Peyer's patch (tissue), 4 donors: ENCODE measurements at regions not wholly inside any gene's neighbourhood (a gene's known extent, or its start where the extent isn't known, plus 50 kb on each side); places are given as distances from the start of the nearest gene placed in this dataset.

Experiments
- DNase-seq, 3 donors: peaks; one replicate each; pipeline ENCODE4 v3.0.0-alpha.2; 2017 to 2019
- H3K27ac ChIP-seq, 4 donors: fragments of 200-600 bp; sonication (generic); one replicate each; pipeline ENCODE4 v1.5.1; 2016 to 2019
- H3K27me3 ChIP-seq, 2 donors: fragments of 200-600 bp; sonication (generic); one replicate each; pipeline ENCODE4 v1.5.1; 2019
- H3K36me3 ChIP-seq, 3 donors: fragments of 200-600 bp; sonication (generic); one replicate each; pipeline ENCODE4 v1.5.1; 2016 to 2019
- H3K4me1 ChIP-seq, 4 donors: fragments of 200-600 bp; sonication (generic); one replicate each; pipeline ENCODE4 v1.5.1; 2016 to 2019
- H3K4me3 ChIP-seq, 4 donors: fragments of 200-600 bp; sonication (generic); 1 replicate in 3 of 4; 2 replicates in 1 of 4; pipeline ENCODE4 v1.5.1; 2016 to 2019; ENCODE audit warnings: mild to moderate bottlenecking in 1 of 4
- H3K9me3 ChIP-seq, 4 donors: fragments of 200-600 bp; sonication (generic); one replicate each; pipeline ENCODE4 v1.5.1; 2016 to 2019; ENCODE audit warnings: mild to moderate bottlenecking in 1 of 4
- POLR2A ChIP-seq, 2 donors: fragments of 450-650 bp; IDR thresholded peaks; one replicate each; pipeline ENCODE4 v1.5.1; 2017; ENCODE audit warnings: antibody characterized with exemption in 2 of 2, mild to moderate bottlenecking in 2 of 2, moderate library complexity in 2 of 2
- TF ChIP-seq, protein P1 (sequence below), 6 experiments: fragments of 450-650 bp in 4 of 6; fragments of 200-600 bp in 2 of 6; sonication (generic) in 1 of 6; IDR thresholded peaks; one replicate each; pipeline ENCODE4 v1.5.1; 2017 to 2019; ENCODE audit warnings: antibody characterized with exemption in 6 of 6, mild to moderate bottlenecking in 3 of 6, moderate library complexity in 1 of 6

DNA sequence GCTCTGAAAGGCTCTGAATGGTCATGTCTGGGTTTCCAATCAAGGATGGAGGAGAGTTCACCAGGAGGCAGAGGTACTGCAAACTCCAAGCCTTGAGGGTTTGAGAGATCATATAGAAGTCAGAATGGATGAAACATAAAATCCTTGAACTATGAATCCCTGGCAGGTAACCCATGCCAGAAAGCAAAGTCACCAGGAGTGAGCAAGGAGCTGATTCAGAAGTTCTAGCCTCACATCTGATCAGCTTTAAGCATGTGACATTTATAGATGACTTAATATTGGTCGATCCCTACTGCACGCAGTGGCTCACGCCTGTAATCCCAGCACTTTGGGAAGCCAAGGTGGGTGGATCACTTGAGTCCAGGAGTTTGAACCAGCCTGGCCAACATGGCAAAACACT, 126.1 kb upstream of the MED13L start:
- Histone ChIP-seq H3K4me3 (no peak overlapping the region), H3K4me1 (no peaks in the 10 kb centered on the region), H3K27me3 (no peaks in the 10 kb centered on the region), H3K27ac (no peak overlapping the region), H3K36me3 (no peaks in the 10 kb centered on the region), H3K9me3 (no peaks in the 10 kb centered on the region)
- DNase-seq: no peak
- no peak for TF ChIP-seq POLR2A (IDR thresholded peaks at IDR 0.05)
- TF ChIP-seq, protein P1, sequence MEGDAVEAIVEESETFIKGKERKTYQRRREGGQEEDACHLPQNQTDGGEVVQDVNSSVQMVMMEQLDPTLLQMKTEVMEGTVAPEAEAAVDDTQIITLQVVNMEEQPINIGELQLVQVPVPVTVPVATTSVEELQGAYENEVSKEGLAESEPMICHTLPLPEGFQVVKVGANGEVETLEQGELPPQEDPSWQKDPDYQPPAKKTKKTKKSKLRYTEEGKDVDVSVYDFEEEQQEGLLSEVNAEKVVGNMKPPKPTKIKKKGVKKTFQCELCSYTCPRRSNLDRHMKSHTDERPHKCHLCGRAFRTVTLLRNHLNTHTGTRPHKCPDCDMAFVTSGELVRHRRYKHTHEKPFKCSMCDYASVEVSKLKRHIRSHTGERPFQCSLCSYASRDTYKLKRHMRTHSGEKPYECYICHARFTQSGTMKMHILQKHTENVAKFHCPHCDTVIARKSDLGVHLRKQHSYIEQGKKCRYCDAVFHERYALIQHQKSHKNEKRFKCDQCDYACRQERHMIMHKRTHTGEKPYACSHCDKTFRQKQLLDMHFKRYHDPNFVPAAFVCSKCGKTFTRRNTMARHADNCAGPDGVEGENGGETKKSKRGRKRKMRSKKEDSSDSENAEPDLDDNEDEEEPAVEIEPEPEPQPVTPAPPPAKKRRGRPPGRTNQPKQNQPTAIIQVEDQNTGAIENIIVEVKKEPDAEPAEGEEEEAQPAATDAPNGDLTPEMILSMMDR (IDR thresholded peaks at IDR 0.05): no peak

DNA sequence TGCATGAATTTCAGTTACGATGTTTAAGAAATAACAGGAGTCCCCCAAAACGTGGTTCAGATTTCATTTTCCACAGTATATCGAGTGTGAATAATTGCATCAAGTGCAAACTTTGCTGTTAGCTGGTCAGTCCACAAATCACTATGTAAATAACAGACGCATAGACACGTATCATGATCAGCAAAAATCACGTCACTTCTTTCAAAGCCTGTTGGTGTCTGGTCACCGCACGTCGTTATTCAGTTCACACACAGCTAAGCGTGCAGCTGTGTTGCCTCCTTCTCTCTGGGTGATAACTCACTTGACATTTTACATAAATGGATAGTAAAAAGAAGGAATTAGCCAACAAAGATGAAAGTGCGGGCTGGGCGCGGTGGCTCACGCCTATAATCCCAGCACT, 126.8 kb upstream of the MED13L start:
- TF ChIP-seq, protein P1 (IDR thresholded peaks at IDR 0.05): no peak
- TF ChIP-seq POLR2A (IDR thresholded peaks at IDR 0.05): no peak
- no peaks in the 10 kb centered on the region for H3K4me1 ChIP-seq
- H3K36me3 ChIP-seq: no peaks in the 10 kb centered on the region
- no peaks in the 10 kb centered on the region for H3K27me3 ChIP-seq
- no peaks in the 10 kb centered on the region for H3K9me3 ChIP-seq
- H3K4me3 ChIP-seq: no peak overlapping the region
- no peak for DNase-seq
- H3K27ac ChIP-seq: no peak overlapping the region

DNA sequence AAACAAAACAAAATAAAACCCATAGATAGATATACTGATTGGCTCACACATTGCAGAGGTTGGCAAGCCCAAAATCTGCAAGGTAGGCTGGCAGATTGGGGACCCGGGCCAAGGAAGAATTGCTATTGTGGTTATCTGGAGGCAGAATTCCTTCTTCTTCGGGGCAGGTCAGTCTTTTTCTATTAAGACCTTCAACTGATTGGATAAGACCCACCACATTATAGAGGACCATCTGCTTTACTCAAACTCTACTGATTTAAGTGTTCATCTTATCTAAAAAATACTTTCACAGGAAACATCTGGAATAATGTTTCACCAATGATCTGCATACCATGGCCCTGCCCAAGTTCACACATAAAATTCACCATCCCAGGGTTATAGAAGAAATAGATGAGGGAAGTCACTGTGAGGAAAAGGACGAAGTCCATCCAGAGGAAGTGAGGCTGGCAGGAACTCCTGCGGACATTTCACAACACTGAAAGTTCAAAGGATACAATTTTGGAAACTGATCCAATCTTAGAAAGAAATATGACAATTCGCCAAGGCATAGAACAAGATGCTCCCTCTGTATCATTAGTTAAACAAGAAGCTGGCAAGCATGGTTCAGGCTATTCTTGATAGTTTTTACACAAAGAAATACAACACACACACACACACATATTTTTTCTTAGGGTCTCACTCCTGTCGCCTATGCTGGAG, 127.6 kb upstream of the MED13L start:
- Histone ChIP-seq H3K27ac (no peak overlapping the region), H3K27me3 (no peaks in the 10 kb centered on the region), H3K9me3 (no peaks in the 10 kb centered on the region), H3K4me3 (no peak overlapping the region), H3K36me3 (no peaks in the 10 kb centered on the region), H3K4me1 (no peaks in the 10 kb centered on the region)
- no peak for DNase-seq
- TF ChIP-seq, protein P1 (IDR thresholded peaks at IDR 0.05): no peak
- TF ChIP-seq POLR2A (IDR thresholded peaks at IDR 0.05): no peak

DNA sequence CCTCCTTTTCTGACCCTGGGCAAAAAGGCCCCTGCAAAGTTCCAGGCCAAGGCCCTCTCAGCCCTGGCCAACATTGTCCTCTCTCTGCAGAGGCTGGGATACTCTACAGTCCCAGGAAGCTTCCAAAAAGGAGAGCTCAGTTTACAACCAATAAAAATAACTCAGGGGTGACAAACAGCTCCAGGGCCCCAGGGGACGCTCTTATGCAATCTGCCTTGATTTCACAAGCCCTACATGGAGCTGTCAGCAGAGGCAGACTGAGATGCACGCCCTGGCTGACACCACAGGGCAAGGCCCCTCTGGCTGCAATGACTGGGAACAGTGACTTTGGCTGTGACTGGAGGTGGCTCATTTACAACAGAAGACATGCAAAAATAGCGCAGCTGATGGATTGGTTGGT, 129.0 kb upstream of the MED13L start:
- no peak overlapping the region for H3K4me3 ChIP-seq
- no peaks in the 10 kb centered on the region for H3K36me3 ChIP-seq
- TF ChIP-seq, protein P1 (IDR thresholded peaks at IDR 0.05): peak in 1 of 6 experiments; percentile 18
- TF ChIP-seq POLR2A (IDR thresholded peaks at IDR 0.05): no peak
- H3K4me1 ChIP-seq: no peaks in the 10 kb centered on the region
- no peaks in the 10 kb centered on the region for H3K9me3 ChIP-seq
- peak in 1 of 3 donors; percentile 82 for DNase-seq
- no peak overlapping the region for H3K27ac ChIP-seq
- no peaks in the 10 kb centered on the region for H3K27me3 ChIP-seq

DNA sequence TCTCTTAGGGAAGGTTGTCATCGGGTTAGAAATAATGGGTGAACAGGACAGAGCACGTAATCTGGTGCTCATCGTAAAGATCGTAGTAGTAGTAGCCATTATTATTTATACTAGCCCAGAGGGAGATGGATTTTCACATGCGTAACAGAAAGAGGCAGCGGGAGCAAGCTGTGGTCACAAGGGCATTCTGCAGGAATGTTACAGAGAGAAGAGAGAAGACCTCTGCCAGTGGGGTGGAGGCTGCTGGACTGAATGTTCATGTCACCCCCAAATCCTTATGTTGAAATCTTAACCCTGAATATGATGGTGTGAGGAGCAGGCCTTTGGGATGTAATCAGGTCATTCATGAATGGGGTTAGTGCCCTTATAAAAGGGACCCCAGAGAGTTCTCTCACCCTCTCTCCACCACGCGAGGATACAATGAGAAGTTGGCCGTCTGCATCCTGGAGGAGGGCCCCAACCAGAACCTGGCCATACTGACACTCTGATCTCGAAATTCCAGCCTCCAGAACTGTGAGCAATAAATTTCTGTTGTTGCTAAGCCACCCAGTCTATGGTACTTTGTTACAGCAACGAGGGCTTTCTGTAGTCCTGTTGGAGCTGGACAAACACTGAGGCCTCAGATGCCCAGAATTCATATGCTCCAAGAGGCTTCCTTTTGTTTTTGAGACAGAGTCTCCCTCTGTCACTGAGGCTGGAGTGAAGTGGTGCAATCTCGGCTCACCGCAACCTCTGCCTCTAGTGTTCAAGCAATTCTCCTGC, 131.2 kb upstream of the MED13L start:
- Histone ChIP-seq H3K27me3 (no peaks in the 10 kb centered on the region), H3K36me3 (no peaks in the 10 kb centered on the region), H3K4me1 (no peaks in the 10 kb centered on the region), H3K27ac (no peak overlapping the region), H3K9me3 (no peaks in the 10 kb centered on the region), H3K4me3 (no peak overlapping the region)
- no peak for DNase-seq
- TF ChIP-seq, protein P1 (IDR thresholded peaks at IDR 0.05): no peak
- no peak for TF ChIP-seq POLR2A (IDR thresholded peaks at IDR 0.05)
